Osteoblast (primary cell): ENCODE measurements at regions not wholly inside any gene's neighbourhood (a gene's known extent, or its start where the extent isn't known, plus 50 kb on each side); places are given as distances from the start of the nearest gene placed in this dataset.
"Not testable (repeated sequence)": the region's sequence is repeated elsewhere in the genome, so short reads cannot be mapped to it uniquely, and the experiment has no call there.

Experiments
- DNase-seq: peaks from one replicate; pipeline ENCODE4 v3.0.0; 2011; ENCODE audit warnings: low spot score, mixed read lengths; ENCODE audit not compliant: insufficient read length; ENCODE audit errors: missing footprints
- H2AFZ ChIP-seq: 2 replicates; pipeline ENCODE4 v1.6.0; 2011; ENCODE audit warnings: mild to moderate bottlenecking, low read length
- H3K27ac ChIP-seq: 2 replicates; pipeline ENCODE4 v1.5.1; 2011; ENCODE audit warnings: mild to moderate bottlenecking, low read depth, low read length, moderate library complexity
- H3K27me3 ChIP-seq: 2 replicates; pipeline ENCODE4 v1.6.0; 2012; ENCODE audit warnings: mild to moderate bottlenecking, control low read depth, inconsistent platforms, low read length, moderate library complexity; ENCODE audit not compliant: insufficient read depth
- H3K36me3 ChIP-seq: 2 replicates; pipeline ENCODE4 v1.5.1; 2011; ENCODE audit warnings: mild to moderate bottlenecking, low read length, control low read depth, moderate library complexity; ENCODE audit not compliant: insufficient read depth
- H3K4me1 ChIP-seq: 2 replicates; pipeline ENCODE4 v1.5.1; 2011; ENCODE audit warnings: mild to moderate bottlenecking, low read length, control low read depth, moderate library complexity; ENCODE audit not compliant: insufficient read depth
- H3K4me2 ChIP-seq: 2 replicates; pipeline ENCODE4 v1.6.0; 2011; ENCODE audit warnings: mild to moderate bottlenecking, low read length; ENCODE audit not compliant: insufficient read depth
- H3K4me3 ChIP-seq: fragments of 200-600 bp; sonication (generic); 3 replicates; pipeline ENCODE4 v1.5.1; 2012; ENCODE audit warnings: mild to moderate bottlenecking, low read length, inconsistent platforms; ENCODE audit not compliant: insufficient read depth
- H3K79me2 ChIP-seq: 2 replicates; pipeline ENCODE4 v1.6.0; 2012; ENCODE audit warnings: mild to moderate bottlenecking, low read length, control low read depth, inconsistent platforms; ENCODE audit not compliant: insufficient read depth
- H3K9me3 ChIP-seq: 2 replicates; pipeline ENCODE4 v1.5.1; 2011; ENCODE audit warnings: low read depth, low read length, control low read depth
- H4K20me1 ChIP-seq: 2 replicates; pipeline ENCODE4 v1.6.0; 2012; ENCODE audit warnings: mild to moderate bottlenecking, low read length, control low read depth; ENCODE audit not compliant: insufficient read depth
- CTCF ChIP-seq: IDR thresholded peaks from 2 replicates; pipeline ENCODE4 v1.5.1; 2011; ENCODE audit warnings: mild to moderate bottlenecking, low read depth, low read length, moderate library complexity; ENCODE audit errors: extremely low read depth

DNA sequence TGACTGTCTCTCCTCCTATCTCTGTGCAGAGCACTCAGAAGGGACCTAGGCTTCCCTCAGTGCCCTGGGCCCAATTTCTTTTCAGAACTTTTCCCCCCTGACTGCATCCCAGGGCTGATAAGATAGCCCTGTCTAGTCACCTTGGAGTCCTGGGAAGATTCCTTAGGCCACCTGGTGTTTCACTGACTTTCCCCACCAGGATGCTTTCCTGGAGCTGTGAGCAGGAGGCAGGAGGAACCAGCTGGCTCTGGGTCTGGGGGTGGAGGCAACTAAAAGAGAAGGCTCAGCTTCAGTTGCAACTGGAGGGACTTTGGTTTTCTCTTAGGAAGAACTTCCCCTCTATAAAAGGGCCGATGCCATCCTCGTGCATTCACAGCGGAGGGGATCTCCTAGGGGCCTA lies 115.1 kb downstream of the TNFRSF13B start:
- H3K36me3 ChIP-seq, H3K4me2 ChIP-seq, H3K27me3 ChIP-seq, H4K20me1 ChIP-seq, H3K27ac ChIP-seq, H3K79me2 ChIP-seq, H2AFZ ChIP-seq, H3K4me3 ChIP-seq, H3K4me1 ChIP-seq, H3K9me3 ChIP-seq: not testable (repeated sequence)
- peak; percentile 22 for DNase-seq

- not testable (repeated sequence) for H3K4me2 ChIP-seq, H3K4me1 ChIP-seq, H3K4me3 ChIP-seq, H2AFZ ChIP-seq, H3K79me2 ChIP-seq, H4K20me1 ChIP-seq, H3K27me3 ChIP-seq, H3K9me3 ChIP-seq, H3K27ac ChIP-seq, H3K36me3 ChIP-seq
- peak; percentile 36 for DNase-seq
Measured at GRCh38 chr17:16856171-16856570, 115.7 kb downstream of the TNFRSF13B start.

DNA sequence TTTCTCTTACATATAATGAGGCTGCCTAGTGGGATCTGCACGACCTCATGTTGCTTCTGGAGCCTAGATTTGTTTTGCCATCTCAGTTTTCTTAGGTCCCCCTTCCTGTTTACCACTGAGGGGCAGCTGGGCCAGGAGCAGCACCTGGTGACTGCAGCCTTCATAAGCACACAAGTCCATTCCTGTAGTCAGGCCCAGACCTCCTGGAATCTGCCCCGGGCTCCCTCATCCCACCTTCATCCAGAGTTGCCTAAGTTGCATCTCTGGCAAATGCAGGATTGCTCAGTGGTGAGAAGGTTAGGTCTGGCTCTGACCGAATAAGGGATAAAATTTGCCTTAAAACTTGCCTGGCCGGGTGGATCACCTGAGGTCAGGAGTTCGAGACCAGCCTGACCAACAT lies 117.3 kb downstream of the TNFRSF13B start:
- H3K27me3 ChIP-seq, H3K4me3 ChIP-seq, H3K9me3 ChIP-seq, H3K4me2 ChIP-seq, H4K20me1 ChIP-seq, H3K27ac ChIP-seq, H3K4me1 ChIP-seq, H2AFZ ChIP-seq, H3K79me2 ChIP-seq, H3K36me3 ChIP-seq, DNase-seq: not testable (repeated sequence)

- no peak for TF ChIP-seq CTCF
- H3K4me1 ChIP-seq: no peaks in the 10 kb centered on the region
- H3K36me3 ChIP-seq: no peaks in the 10 kb centered on the region
- H3K4me2 ChIP-seq: no peak overlapping the region
- no peak overlapping the region for H2AFZ ChIP-seq
- H3K27me3 ChIP-seq: peaks cover 4% of the 10 kb centered on the region
- H4K20me1 ChIP-seq: no peaks in the 10 kb centered on the region
- H3K27ac ChIP-seq: no peak overlapping the region
- H3K4me3 ChIP-seq: no peak overlapping the region
- H3K79me2 ChIP-seq: no peaks in the 10 kb centered on the region
- no peaks in the 10 kb centered on the region for H3K9me3 ChIP-seq
- DNase-seq: peak; percentile 50
Measured at GRCh38 chr17:16853661-16854320, 118.1 kb downstream of the TNFRSF13B start.

DNA sequence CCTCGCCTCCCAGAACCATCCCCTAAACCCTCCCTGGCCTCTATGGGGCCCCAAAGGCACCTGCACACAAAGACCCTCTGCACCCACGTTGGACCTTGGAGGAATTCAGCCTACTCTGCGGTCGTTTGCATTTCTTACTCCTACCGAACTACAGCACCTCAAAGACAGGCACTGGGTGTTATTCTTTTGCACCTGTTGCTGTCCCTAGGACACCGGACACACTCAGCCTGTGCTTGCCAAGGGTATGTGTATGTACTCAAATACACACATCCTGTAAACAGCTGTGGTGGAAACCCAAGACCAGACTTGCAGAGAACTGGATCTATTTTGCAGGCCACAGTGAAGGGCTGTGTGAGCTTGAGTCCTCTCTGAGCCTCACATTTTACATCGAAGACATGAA lies 122.1 kb downstream of the TNFRSF13B start:
- not testable (repeated sequence) for H3K4me3 ChIP-seq, H2AFZ ChIP-seq, H3K9me3 ChIP-seq, H3K79me2 ChIP-seq, DNase-seq, H3K36me3 ChIP-seq, H3K27me3 ChIP-seq, H3K4me1 ChIP-seq, H4K20me1 ChIP-seq, H3K27ac ChIP-seq, H3K4me2 ChIP-seq

GRCh38 chr17:16848997-16849396 lies 122.9 kb downstream of the TNFRSF13B start:
- H3K36me3 ChIP-seq, DNase-seq, H3K4me3 ChIP-seq, H3K9me3 ChIP-seq, H3K4me2 ChIP-seq, H3K27me3 ChIP-seq, H2AFZ ChIP-seq, H3K79me2 ChIP-seq, H3K4me1 ChIP-seq, H3K27ac ChIP-seq, H4K20me1 ChIP-seq: not testable (repeated sequence)

GRCh38 chr17:16845098-16845497 lies 126.8 kb downstream of the TNFRSF13B start:
- not testable (repeated sequence) for H4K20me1 ChIP-seq, H3K4me1 ChIP-seq, H2AFZ ChIP-seq, H3K4me2 ChIP-seq, H3K9me3 ChIP-seq, DNase-seq, H3K4me3 ChIP-seq, H3K36me3 ChIP-seq, H3K79me2 ChIP-seq, H3K27me3 ChIP-seq, H3K27ac ChIP-seq

GRCh38 chr17:16844669-16845068 lies 127.2 kb downstream of the TNFRSF13B start:
- DNase-seq, H4K20me1 ChIP-seq, H3K4me2 ChIP-seq, H3K79me2 ChIP-seq, H3K36me3 ChIP-seq, H2AFZ ChIP-seq, H3K4me3 ChIP-seq, H3K27ac ChIP-seq, H3K4me1 ChIP-seq, H3K9me3 ChIP-seq, H3K27me3 ChIP-seq: not testable (repeated sequence)
